ENCODE measurements at regions not wholly inside any gene's neighbourhood (a gene's known extent, or its start where the extent isn't known, plus 50 kb on each side); places are given as distances from the start of the nearest gene placed in this dataset.
A peak's percentile ranks its signal among the peaks of the same experiment; 100 is the strongest.
"Not testable (repeated sequence)": the region's sequence is repeated elsewhere in the genome, so short reads cannot be mapped to it uniquely, and the experiment has no call there.

DNA sequence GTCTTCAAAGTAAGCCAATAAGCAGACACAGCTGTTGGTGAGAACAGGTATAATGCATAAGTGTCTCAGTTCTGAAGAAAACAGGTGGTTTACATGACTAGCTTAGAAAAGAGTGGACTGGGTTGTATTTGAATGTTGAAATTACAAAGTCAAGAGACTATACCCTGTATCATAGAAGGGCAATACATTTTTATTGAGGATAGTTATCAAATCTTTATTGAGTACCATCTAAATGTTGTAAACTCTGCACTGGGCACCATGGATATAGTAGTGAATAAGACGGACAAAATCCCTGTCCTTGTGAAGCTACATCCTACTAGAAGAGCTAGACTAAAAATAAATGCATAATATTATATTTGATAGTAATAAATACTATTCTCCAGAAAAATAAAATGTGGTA is 88.5 kb upstream of the CDC42EP3 start:
- DNase-seq = not testable (repeated sequence)

DNA sequence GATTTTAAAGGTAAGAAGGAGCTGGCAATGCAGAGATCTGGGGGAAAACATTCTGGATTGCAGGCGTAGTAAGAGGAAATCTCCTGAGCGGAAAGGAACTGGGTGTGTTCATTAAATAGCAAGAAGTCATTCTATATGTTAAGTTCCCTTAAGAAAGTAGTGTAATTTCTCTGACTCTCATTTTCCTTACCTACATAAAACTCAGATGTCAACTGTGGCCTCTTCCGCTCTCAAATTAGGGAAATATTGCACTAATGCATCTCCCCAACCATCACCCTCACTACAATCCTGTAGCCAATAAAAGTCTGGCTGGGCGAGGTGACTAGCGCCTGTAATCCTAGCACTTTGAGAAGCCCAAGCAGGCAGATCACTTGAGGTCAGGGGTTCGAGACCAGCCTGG is 89.0 kb upstream of the CDC42EP3 start:
- DNase-seq = no peak

- not testable (repeated sequence) for DNase-seq
Observed at GRCh38 chr2:37762281-37762680, 90.8 kb upstream of the CDC42EP3 start.

- DNase-seq = no peak
Observed at GRCh38 chr2:37764739-37765138, 93.3 kb upstream of the CDC42EP3 start.

DNA sequence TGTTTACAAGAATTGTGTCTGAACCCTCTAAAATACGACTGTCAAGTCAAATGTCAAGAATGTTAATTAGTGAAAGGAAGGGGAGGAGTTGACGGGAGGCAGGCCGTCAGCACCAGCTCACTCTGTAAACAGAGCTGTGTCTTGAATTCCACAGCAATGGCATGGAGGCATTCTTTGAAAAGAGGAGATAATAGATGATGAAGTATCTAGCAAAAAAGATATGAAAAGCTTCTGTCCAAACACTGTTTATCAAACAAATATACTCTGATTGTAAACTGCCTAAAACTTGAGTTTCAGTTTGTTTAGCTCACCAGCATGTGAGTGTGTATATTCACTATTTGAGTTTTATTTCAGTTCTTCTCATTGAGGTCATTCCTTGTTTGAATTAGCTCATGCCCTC is 94.7 kb upstream of the CDC42EP3 start:
- DNase-seq = no peak

DNA sequence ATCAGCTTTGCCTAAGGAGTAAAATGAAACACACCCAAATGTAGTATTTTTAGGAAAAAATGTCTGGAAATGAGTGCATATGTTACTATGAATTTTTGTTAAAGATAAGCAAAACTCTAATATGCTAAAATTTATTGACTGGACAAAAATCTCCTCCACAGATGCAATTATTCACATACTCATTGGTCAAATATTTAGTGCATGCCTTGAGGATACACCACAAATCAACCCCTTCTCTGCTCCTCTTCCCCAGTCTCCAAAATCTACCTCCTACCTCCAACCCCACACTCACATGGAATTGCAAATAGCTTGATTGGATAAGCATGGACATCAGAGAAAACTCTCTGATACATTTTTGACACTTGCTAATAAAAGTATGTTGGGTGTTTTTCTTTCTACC is 95.6 kb upstream of the CDC42EP3 start:
- DNase-seq = no peak

DNA sequence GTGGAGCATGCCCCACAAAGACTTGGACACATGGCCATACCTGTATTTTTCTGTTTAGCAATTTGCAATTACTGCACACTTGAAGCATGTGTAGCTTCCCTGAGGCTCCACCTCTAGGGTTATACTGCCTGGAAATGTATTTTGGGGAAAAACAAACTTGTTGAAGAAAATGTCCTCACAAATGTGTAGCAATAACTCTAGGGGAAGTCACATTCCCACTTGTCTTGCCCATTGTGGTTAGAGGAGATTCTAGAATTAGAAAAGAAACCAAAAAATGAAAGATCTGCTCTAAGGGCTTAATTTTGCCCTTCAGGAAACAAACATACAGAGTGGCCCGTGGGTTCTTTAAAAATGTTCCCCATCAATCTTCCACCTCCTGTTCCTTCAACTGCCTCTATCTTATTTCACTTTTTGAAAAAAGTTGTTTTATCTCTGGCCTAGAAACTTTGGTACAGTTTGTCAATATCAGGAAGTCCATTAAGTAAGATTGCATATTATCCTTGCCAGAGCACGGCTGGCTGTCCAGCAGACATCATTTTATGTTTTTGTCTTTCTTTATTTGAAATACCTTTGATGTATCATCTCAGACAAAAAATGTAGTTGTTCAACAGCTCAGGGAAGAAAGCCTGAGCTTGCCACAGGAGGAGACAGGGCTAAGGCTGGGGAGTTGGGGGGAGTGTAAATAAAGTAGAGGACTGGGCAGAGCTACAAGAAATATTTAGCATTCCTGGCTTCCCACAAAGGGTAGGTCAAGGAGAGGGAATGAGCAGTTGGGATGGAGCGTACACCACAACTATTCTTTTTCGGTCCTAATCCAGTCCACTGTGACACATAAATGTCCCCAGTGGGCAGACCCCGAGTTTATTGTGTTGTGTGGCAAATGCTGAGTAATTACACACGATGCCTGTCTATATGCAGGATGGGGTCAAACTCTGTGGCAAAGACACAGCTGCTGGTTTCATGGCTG is 96.8 kb upstream of the CDC42EP3 start:
- no peak for DNase-seq

DNA sequence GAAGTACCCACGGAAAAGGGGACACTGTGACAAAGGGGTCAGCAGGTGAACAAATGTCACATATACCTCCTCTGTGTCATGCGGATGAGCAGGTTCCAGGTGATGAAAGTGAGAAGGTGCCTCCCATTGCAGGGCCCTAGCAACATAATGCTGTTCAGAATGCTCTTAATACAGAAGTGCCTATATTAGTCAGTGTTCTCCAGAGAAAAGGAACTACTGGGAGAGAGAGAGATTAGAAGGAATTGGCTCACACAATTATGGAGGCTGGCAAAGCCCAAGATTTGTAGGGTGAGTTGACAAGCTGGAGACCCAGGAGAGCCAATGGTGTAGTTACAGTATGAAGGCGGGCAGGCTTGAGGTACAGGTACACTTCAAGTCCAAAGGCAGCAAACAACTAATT is 98.1 kb upstream of the CDC42EP3 start:
- no peak for DNase-seq

DNA sequence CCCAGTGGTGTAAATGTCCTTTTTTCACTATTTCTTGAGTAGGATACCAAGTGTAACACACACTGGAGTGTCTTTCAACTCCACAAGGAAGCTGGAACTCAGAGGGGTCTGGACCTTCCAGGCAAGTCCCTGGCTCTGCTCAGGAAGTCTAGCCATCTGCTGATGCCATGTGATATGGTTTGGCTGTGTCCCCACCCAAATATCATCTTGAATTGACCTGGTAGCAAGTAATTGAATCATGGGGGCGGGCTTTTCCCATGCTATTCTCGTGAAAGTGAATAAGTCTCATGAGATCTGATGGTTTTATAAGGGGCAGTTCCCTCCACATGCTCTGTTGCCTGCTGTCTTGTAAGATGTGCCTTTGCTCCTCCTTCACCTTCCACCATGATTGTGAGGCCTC is 99.4 kb upstream of the CDC42EP3 start:
- DNase-seq = no peak

DNA sequence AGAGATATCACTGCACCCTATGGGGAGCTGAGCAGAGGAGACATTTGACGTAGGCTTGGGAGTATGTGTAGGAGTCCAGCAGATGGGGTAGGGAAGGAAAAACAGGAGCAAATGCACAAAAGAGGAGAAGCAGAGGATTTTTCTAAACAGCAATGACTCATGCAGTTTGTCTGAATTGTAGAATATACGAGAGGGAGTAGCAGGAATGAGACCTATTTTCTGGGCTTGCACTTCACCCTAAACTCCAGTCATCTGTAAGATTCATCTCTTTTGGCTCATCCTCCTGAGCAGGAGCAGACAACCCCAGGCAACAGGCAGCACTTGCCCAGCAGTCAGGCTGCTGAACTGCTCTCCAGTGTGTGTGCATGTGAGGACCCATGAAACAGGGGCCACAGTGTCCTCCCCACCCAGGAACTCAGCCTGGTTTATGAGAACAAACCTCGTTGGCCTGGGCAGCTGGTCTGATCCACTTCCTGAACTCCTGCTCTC is 100.2 kb upstream of the CDC42EP3 start:
- DNase-seq = no peak

- no peak for DNase-seq
Observed at GRCh38 chr2:37773371-37774130, 102.1 kb upstream of the CDC42EP3 start.

DNA sequence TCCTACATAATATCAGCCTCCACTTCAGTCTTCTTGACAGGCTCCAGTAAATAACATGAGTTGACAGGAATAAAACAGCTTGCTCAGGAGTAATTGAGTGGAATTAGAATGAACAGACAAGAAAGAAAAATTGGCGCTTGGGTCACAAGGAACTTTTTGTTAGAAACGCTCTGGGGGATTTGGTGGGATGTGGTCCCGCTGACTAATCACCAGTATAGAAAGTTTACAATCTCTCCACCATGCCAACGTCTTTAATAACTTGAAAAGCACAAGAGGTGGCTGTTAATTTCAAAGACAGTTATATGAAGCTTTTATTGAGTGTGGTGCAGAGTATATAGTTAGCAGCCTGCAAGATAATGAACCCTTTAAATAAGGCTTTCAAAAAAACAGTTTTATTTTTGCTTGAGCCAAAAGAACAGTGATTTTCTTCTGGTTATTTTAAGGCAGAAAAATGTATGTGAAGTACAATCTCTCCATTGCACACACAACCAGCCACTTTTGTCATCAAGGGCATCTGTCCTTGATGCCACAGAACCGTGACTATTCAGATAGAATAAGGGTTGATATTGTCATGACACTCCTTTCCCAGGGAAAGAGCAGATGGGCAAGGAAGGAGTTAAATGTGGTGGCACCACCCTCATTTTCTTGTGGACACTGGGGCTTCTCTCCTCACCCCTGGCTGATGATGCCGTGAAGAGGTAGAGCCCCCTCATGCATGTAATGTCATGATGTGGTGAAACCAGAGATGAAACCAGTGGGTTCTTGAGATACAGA is 102.9 kb upstream of the CDC42EP3 start:
- DNase-seq = not testable (repeated sequence)

DNA sequence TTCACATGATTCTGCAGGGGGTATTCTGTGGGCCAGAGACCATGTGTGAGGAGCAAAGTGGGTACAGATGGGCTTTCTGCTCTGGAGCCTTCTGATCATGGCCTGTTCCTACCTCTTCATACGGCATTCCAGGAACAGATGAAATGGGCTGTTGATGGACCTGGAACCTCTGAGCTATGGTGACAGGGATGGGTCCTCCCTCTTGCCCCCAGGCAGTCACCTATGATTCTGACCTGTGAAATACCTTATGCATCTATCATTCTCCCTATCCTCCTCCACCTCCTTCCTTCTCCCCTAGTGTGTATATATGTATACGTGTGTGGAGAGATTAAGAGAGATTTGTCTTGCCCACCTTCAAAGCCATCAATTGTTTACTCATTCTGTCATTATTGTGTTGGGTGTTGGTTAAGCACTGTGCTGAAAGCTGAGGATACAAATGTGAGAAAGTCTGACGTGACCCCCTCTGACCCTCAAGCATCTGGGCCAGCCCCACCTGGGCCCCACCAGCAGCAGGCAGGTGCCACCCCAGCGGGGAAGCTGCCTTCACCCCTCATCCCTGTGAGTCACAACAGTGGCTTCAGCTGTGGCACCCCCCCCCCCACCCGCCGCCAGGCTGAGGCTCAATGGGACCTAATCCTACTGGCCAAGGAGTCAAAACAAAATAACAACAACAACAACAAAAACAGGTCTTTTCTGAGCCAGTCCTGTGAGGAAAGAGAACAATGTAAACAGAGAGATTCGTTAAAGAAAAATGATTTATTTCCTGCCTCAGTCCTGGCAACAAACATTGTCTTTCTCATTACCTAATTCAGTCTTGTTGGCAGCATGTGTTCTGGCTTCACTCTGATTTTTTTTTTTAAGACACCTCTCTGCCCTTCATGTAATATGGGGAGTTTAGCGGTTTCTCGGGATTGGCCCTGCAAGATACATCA is 103.8 kb upstream of the CDC42EP3 start:
- no peak for DNase-seq

DNA sequence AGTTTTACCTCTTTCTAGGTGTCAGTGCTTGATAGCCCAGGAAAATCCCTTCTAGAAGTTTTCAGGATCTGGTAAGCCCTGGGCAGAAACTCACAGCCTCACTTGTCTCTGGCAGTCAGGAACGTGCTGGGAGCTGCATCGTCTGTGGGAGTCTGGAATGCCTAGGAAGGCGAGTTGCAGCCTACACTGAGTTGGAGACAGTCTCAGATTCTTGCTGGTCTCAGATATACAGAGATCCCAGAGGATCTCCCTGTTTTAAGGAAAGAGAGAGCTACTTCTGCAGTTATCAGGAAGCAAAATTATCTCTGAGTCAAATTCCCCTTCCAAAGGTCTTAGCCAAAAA is 104.4 kb upstream of the CDC42EP3 start:
- no peak for DNase-seq

- DNase-seq = peak; percentile 57
Observed at GRCh38 chr2:37776487-37776886, 105.0 kb upstream of the CDC42EP3 start.

DNA sequence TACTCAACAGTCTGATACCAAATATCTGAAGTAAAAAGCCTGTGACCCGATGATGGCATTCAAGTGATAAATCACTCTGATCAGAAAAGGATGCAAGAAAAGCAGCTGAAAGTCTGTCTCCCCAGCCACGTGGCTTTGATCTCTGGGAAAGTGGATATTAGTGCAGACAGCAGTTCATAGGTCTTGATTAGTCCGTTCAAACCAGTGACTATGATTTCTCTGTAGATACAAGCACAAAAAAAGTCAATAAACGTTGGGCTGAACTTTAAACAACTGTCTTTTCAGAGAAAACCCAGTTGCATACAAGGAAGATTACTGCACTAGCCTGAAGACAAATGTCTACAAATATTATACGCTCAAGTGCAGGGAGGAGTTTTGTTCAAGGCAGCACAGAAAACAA is 107.7 kb upstream of the CDC42EP3 start:
- no peak for DNase-seq

- no peak for DNase-seq
Observed at GRCh38 chr2:37779611-37780386, 108.4 kb upstream of the CDC42EP3 start.

- DNase-seq = no peak
Observed at GRCh38 chr2:37780387-37780676, 108.9 kb upstream of the CDC42EP3 start.

DNA sequence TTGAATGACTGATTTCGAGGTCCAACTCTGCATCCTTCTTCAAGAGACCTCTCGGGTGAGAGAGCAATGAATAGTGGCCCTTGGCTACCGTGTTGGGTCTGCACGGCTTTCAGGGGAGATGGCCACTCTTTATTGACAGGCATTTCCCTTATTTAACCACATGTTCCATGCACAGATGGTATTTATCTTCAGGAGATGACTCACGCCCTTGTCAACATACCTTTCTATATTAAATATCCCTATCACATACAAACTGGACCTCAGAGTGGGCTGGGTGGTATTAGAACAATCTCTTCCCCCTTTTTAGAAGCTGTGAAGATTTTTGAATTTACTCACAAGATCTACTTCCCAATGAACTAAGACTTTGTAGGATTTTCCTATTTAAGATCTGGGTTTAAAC is 109.6 kb upstream of the CDC42EP3 start:
- no peak for DNase-seq

- DNase-seq = no peak
Observed at GRCh38 chr2:37782155-37782673, 110.8 kb upstream of the CDC42EP3 start.

DNA sequence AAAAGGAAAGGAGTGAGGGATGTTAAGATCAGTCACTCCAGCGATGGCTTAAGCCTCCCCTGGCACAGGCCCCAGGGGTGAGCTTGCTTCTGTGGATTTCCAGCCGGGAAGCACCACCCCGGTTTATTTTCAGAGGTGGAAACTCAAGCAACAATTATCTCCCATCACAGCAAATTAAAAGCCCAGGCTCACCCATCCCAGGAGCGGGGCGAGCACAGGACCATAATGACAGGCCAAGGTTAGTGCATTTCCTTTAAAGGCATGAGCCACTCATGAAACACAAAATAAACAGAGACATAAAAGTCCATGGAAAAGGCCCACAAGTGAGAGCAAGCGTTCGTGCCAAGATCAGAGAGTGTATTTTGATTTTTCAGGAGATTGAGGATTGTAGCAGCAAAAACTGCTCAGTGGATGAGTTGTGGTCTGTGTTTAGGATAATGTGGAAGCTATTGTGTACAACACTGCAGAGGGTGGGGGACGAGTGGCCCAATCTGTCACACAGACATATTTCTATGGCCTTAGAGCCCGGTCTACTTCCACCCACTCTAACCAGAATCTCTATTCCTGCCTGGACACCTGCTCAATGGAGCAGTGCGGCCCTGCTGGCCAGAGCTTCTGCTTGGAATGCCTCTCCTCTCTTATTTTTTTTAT is 111.4 kb upstream of the CDC42EP3 start:
- no peak for DNase-seq
